ENCODE measurements at regions not wholly inside any gene's neighbourhood (a gene's known extent, or its start where the extent isn't known, plus 50 kb on each side); places are given as distances from the start of the nearest gene placed in this dataset.

DNA sequence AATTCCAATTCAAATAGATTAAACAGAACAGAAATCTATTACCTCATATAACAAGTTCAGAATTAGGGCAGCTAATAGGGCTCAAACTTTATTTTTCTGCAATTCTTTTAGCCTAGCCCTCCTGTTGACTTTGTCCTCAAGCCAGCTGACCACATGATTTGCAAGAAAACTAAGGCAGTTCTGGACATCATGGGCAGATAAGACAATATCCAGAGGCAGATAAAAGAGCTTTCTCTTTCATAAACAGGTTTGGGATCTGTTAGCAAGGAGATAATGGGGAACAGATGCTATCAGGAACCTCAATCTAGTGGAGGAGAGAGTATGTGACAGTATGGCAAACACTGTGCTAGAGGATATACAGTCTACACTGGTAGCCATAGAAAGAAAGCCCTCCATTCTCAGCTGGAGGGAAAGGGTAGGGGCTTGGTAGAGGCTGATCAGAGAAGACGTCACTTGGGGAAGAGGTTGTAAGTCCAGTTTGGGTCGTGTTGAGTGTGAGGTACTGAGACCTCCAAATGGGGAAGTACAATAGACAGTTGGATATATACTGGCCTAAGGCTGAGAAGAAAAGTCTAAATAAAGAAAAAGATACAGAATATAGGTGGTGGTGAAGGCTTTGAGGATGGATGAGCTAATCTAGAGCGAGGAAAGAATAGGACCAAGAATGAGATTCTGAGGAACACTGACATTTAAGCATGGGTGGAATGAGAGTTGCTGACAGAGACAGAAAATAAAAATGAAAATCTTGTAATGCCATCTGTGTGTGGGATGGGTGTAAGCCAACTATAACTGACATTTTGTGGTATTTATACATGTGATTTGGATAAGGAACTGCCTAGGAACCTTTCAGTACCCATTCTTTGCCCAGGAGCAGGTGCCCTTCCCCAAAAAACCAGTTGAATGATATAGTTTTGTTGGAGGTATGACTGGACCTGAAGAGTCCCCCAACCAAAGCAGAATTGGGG lies 67.4 kb downstream of the CYB561 start (continued):
- TF ChIP-seq L3MBTL2 (IDR thresholded peaks at IDR 0.05) (peak; percentile 70), CTBP1 (IDR thresholded peaks at IDR 0.05; ENCODE audit: borderline replicate concordance) (peak; percentile 93), ZBTB17 (CRISPR knock-in tag; IDR thresholded peaks at IDR 0.05) (0 out of 2 replicates have a peak, but pooled peaks have one; percentile 22), ZNF311 (CRISPR knock-in tag; IDR thresholded peaks at IDR 0.05) (no peak), CBFA2T3 (IDR thresholded peaks at IDR 0.05) (peak; percentile 72), GATAD2B (IDR thresholded peaks at IDR 0.05; ENCODE audit: borderline replicate concordance) (no peak), EHMT2 (IDR thresholded peaks at IDR 0.05) (peak; percentile 52; the same call in 1 of the 2 replicates), NR3C1 (CRISPR knock-in tag; IDR thresholded peaks at IDR 0.05) (no peak), TRIM24 (IDR thresholded peaks at IDR 0.05) (peak in 1 of 2 experiments; percentile 52; a peak in 1 of 4 replicates), HDAC1 (IDR thresholded peaks at IDR 0.05) (no peak), RAD21 (CRISPR knock-in tag; conservative IDR thresholded peaks at IDR 0.05 in 1 of 2, IDR thresholded peaks at IDR 0.05 in 1 of 2) (no peak), ZNF134 (CRISPR knock-in tag; conservative IDR thresholded peaks at IDR 0.05) (no peak; the same call in 1 of the 2 replicates), SRF (CRISPR knock-in tag; IDR thresholded peaks at IDR 0.05) (no peak)
- TF ChIP-seq, protein P1, sequence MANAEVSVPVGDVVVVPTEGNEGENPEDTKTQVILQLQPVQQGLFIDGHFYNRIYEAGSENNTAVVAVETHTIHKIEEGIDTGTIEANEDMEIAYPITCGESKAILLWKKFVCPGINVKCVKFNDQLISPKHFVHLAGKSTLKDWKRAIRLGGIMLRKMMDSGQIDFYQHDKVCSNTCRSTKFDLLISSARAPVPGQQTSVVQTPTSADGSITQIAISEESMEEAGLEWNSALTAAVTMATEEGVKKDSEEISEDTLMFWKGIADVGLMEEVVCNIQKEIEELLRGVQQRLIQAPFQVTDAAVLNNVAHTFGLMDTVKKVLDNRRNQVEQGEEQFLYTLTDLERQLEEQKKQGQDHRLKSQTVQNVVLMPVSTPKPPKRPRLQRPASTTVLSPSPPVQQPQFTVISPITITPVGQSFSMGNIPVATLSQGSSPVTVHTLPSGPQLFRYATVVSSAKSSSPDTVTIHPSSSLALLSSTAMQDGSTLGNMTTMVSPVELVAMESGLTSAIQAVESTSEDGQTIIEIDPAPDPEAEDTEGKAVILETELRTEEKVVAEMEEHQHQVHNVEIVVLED (CRISPR knock-in tag; IDR thresholded peaks at IDR 0.05) = peak; percentile 12; the same call in 1 of the 2 replicates
- TF ChIP-seq, protein P2, sequence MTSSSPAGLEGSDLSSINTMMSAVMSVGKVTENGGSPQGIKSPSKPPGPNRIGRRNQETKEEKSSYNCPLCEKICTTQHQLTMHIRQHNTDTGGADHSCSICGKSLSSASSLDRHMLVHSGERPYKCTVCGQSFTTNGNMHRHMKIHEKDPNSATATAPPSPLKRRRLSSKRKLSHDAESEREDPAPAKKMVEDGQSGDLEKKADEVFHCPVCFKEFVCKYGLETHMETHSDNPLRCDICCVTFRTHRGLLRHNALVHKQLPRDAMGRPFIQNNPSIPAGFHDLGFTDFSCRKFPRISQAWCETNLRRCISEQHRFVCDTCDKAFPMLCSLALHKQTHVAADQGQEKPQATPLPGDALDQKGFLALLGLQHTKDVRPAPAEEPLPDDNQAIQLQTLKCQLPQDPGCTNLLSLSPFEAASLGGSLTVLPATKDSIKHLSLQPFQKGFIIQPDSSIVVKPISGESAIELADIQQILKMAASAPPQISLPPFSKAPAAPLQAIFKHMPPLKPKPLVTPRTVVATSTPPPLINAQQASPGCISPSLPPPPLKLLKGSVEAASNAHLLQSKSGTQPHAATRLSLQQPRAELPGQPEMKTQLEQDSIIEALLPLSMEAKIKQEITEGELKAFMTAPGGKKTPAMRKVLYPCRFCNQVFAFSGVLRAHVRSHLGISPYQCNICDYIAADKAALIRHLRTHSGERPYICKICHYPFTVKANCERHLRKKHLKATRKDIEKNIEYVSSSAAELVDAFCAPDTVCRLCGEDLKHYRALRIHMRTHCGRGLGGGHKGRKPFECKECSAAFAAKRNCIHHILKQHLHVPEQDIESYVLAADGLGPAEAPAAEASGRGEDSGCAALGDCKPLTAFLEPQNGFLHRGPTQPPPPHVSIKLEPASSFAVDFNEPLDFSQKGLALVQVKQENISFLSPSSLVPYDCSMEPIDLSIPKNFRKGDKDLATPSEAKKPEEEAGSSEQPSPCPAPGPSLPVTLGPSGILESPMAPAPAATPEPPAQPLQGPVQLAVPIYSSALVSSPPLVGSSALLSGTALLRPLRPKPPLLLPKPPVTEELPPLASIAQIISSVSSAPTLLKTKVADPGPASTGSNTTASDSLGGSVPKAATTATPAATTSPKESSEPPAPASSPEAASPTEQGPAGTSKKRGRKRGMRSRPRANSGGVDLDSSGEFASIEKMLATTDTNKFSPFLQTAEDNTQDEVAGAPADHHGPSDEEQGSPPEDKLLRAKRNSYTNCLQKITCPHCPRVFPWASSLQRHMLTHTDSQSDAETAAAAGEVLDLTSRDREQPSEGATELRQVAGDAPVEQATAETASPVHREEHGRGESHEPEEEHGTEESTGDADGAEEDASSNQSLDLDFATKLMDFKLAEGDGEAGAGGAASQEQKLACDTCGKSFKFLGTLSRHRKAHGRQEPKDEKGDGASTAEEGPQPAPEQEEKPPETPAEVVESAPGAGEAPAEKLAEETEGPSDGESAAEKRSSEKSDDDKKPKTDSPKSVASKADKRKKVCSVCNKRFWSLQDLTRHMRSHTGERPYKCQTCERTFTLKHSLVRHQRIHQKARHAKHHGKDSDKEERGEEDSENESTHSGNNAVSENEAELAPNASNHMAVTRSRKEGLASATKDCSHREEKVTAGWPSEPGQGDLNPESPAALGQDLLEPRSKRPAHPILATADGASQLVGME (CRISPR knock-in tag; IDR thresholded peaks at IDR 0.05) = peak; percentile 61; the same call in 1 of the 2 replicates
- TF ChIP-seq, protein P3, sequence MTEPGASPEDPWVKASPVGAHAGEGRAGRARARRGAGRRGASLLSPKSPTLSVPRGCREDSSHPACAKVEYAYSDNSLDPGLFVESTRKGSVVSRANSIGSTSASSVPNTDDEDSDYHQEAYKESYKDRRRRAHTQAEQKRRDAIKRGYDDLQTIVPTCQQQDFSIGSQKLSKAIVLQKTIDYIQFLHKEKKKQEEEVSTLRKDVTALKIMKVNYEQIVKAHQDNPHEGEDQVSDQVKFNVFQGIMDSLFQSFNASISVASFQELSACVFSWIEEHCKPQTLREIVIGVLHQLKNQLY (CRISPR knock-in tag; conservative IDR thresholded peaks at IDR 0.05) = no peak
- TF ChIP-seq, protein P4, sequence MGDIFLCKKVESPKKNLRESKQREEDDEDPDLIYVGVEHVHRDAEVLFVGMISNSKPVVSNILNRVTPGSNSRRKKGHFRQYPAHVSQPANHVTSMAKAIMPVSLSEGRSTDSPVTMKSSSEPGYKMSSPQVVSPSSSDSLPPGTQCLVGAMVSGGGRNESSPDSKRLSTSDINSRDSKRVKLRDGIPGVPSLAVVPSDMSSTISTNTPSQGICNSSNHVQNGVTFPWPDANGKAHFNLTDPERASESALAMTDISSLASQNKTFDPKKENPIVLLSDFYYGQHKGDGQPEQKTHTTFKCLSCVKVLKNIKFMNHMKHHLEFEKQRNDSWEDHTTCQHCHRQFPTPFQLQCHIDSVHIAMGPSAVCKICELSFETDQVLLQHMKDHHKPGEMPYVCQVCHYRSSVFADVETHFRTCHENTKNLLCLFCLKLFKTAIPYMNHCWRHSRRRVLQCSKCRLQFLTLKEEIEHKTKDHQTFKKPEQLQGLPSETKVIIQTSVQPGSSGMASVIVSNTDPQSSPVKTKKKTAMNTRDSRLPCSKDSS (IDR thresholded peaks at IDR 0.05; ENCODE audit: low read depth, partially characterized antibody) = no peak
